ENCODE measurements at regions not wholly inside any gene's neighbourhood (a gene's known extent, or its start where the extent isn't known, plus 50 kb on each side); places are given as distances from the start of the nearest gene placed in this dataset.
A peak's percentile ranks its signal among the peaks of the same experiment; 100 is the strongest.
"Not testable (repeated sequence)": the region's sequence is repeated elsewhere in the genome, so short reads cannot be mapped to it uniquely, and the experiment has no call there.

DNA sequence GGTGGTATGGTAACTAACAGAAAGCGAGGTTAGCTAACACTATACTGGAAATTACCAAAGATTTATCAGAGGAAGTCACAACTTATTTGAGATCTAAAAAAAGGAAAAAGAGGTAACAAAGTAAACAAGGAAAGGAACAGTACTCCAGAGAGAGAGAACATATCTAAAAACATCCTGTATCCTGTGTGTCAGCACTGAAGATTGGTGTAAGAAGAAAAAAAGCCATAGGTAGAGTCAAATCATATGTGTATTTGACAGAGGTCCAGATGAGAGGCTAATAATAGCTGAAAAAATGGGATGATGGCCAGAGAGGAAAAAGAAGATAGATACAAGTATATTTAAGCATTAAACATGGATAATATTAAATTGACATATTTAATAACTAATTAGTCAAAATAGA, 802.0 kb upstream of the FAM174A start:
- DNase-seq (ENCODE audit: low spot score) = not testable (repeated sequence)

DNA sequence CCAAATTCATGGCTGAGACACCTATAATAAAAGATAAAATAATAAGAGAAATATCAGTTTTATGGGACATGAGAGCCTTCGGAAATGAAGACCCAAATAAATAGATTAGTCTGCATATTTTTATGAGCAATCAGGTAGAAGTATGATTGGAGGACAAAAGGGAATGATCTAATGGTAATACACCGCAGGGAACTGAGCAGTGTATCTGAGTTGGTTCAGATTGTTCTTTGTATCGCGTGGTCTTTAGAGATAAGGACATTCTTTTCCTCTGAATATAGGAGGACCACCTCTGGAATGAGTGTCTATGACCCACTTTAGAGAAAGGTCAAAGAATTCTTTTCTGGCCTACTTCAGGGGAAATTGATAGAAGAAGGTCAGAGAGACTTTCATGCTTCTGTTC, 801.8 kb upstream of the CHD1 start:
- DNase-seq (ENCODE audit: low spot score) = not testable (repeated sequence)

DNA sequence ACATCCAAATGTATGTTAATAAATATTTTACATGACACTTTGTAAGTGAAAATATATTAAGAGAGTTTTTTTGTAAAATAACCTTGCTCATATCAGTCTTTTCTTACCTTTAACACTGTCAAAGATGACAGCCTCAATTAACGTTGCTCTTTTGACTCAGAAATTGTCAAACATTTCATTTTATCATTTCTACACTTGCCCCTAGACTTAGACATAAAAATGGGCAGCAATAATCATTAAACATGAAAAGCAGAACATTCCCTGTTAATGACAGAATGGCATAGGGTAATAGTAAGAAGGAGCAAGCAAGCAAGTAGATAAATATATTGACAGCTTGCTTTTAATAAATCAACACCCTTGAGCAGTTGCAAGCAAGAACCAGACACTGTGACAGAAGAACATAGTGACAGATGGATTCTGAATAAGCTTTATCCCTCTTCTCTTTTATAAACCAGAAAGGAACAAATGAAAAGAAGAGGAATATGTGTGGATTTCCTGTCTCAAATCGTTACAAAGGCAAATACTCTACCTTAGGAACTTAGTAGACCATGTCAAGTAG, 796.0 kb upstream of the CHD1 start:
- no peak for DNase-seq (ENCODE audit: low spot score)

DNA sequence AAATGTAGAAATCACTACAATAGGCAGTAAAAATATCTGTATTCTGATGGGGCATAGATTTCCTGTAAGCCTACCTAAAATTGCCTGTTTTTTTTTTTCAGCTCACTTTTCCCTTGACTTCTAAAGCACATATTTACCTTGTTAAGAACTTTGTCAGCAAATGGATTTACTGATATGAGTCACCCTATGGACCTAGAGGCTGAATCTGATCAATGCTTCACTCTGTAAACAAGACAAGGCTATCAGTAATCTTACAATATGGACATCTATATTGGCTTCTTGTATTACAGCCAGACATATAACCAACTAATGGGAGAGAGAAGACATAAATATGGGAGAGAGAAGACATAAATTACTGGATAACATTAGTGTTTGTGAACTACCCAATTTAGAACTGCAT, 792.7 kb upstream of the CHD1 start:
- DNase-seq (ENCODE audit: low spot score) = no peak

- DNase-seq (ENCODE audit: low spot score) = no peak
Measured at GRCh38 chr5:99715921-99716320, 787.1 kb upstream of the CHD1 start.

GRCh38 chr5:99706160-99706559, 777.4 kb upstream of the CHD1 start:
- no peak for DNase-seq (ENCODE audit: low spot score)

DNA sequence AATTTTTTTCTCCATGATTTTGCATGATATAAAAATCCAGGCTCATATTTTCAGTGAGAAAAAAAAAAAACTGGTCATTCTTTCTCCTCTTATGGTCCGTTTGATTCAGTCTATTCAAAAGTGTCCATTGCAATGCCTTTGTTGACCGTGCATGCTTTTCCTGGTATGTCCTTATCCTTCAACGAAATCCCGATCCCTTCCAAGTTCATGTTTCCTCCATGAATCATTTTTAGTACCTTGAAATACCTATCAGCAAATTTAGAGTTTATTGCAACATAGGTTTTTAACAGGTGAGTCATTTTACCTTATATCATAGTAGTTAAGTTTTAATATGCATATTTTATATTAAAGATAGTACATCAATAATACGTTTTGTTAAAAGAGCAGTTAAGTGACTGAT, 773.8 kb upstream of the CHD1 start:
- DNase-seq (ENCODE audit: low spot score) = peak; percentile 15

GRCh38 chr5:99694884-99695283, 766.1 kb upstream of the CHD1 start:
- no peak for DNase-seq (ENCODE audit: low spot score)

- DNase-seq (ENCODE audit: low spot score) = no peak
Measured at GRCh38 chr5:99686538-99686937, 757.7 kb upstream of the CHD1 start.

- no peak for DNase-seq (ENCODE audit: low spot score)
Measured at GRCh38 chr5:99675974-99676373, 747.2 kb upstream of the CHD1 start.

GRCh38 chr5:99674101-99674500, 745.3 kb upstream of the CHD1 start:
- no peak for DNase-seq (ENCODE audit: low spot score)

GRCh38 chr5:99664972-99665371, 736.2 kb upstream of the CHD1 start:
- no peak for DNase-seq (ENCODE audit: low spot score)

DNA sequence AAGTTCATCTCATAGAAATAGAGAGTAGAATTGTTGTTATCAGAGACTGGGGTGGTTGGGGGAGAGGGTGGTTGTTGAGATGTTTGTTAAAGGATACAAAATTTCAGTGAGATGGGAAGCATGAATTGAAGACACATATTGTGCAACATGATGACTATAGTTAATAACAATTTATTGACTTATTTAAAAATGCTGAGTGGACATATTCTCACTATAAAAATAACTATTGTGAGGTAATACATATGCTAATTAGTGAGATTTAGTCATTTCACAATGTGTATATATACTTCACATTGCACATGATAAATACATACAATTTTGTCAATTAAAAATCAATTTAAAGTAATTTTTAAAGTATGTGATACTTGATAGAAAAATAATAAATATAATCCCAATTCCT, 722.5 kb upstream of the CHD1 start:
- no peak for DNase-seq (ENCODE audit: low spot score)

DNA sequence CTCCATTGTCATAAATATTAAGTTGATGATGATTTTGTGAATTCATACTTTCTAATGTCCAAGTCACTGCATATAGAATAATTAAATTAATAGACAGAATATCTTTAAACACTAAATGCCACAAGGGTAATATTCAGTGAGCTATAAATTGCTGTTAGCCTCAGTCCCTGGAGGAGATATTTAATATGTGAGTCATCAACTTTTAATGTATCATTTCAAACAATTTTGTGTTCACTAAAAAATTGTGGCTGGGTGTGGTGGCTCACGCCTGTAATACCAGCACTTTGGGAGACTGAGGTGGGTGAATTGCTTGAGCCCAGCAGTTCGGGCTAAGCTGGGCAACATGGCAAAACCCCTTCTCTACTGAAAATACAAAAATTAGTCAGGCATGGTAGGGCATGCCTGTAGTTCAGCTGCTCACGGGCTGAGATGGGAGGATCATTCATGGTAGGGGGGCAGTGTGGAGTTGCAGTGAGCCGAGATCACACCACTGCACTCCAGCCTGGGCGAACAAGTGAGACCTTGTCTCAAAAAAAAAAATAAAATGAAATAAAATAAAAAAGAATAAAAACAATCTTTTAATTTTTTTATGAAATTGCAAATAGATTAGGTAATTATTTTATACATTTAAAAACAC, 717.3 kb upstream of the CHD1 start:
- DNase-seq (ENCODE audit: low spot score) = no peak

DNA sequence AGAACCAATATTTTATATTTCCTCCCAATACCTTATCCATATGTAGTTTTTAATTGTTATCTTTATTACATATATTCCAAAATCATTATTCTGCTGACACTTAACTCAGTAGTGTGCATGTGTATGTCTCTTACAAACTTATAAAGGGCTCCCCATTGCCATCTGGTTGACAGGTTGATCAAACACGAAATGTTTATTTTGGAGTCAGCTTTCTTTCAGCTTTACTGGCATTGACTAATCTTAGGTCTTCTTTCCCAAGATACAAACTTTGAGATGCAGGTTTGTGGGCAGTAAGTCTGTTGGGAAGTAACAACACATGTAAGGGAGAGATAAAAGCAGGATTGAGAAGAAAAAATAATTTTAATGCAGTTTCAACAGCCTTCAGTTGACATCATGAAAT, 716.0 kb upstream of the CHD1 start:
- no peak for DNase-seq (ENCODE audit: low spot score)

DNA sequence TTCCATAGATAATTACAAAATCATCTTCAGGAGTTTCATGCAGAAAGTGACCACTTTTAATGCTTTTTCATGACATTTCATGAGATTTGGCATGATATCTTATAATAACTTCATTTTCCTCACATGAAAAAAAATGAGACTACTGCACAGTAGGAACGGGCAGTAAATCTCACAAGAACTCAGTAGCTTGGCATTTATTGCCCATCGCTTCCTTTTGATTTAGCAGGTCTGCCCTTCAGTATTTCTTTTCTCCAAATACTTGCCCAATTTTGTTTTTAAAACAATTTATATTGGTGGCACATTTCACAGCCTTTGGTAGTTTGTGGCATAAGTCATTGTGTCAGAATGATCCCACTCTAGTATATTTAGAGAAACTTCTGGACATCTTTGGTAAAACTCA, 711.8 kb upstream of the CHD1 start:
- no peak for DNase-seq (ENCODE audit: low spot score)

- no peak for DNase-seq (ENCODE audit: low spot score)
Measured at GRCh38 chr5:99639905-99640304, 711.1 kb upstream of the CHD1 start.

GRCh38 chr5:99636663-99637062, 707.9 kb upstream of the CHD1 start:
- no peak for DNase-seq (ENCODE audit: low spot score)

DNA sequence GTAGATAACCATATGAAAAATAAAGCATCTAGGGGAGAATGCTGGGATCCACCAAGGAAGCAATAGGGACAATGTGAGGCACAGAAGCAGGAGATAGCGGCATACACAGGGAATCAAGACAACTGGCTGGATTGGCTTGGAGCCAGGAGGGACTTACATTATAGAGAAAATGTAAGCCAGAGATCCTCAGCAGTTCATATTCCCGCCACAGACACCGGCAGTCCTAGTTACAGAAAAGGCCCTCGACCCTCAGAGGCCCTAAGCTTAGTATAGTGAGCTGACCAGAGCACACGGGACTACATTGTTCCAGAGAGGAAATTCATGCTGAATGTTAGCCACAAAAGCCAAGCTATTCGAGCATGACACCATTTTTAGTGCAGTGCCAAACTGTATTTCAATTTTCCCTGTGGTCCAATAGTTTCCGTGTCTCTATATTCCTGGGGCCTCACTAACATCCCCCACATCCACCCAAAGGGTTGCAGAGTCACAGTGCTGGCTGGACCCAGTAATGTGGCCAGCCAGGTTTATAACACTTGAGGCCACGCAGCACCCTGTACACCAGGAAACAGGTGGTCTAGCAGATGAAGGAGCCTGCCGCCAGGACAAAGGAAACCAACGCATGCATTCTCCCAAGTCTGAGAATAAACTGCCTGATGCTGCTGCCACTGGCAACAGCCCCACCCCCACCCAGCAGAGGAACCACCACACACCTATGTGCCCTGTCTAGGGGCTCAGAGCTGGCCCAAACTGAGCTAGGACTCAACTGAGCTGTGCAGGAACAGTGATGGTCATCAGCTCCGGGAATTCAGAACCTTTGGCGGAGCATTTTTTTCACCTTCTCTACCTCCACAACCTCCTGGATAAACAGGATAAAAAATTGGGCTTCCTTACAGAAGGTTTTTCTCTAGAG, 693.2 kb upstream of the CHD1 start:
- DNase-seq (ENCODE audit: low spot score) = no peak

- DNase-seq (ENCODE audit: low spot score) = no peak
Measured at GRCh38 chr5:99617335-99617734, 688.5 kb upstream of the CHD1 start.

- no peak for DNase-seq (ENCODE audit: low spot score)
Measured at GRCh38 chr5:99614888-99615287, 686.1 kb upstream of the CHD1 start.

DNA sequence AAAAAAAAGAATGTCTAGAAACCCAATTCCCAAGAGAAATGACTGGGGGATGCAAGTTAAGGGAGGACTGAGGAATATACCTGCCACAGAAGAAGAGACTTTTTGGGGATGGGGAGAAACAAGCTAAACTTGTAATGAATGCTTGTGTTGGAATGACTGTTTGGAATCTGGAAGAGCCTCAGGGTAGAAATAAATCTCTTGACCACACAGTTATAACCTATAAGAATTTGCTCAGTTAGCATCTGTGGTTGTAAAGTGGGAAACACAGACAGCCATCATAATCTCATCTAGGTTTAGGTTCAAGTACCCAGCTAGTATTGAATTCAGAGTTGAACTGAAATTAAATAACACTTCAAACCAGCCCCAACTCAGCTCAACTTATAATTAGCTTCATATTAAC, 678.3 kb upstream of the CHD1 start:
- DNase-seq (ENCODE audit: low spot score) = no peak

- no peak for DNase-seq (ENCODE audit: low spot score)
Measured at GRCh38 chr5:99605904-99606303, 677.1 kb upstream of the CHD1 start.

Data from HT-29 (cell line).